ENCODE measurements at regions not wholly inside any gene's neighbourhood (a gene's known extent, or its start where the extent isn't known, plus 50 kb on each side); places are given as distances from the start of the nearest gene placed in this dataset.
A peak's percentile ranks its signal among the peaks of the same experiment; 100 is the strongest.

DNA sequence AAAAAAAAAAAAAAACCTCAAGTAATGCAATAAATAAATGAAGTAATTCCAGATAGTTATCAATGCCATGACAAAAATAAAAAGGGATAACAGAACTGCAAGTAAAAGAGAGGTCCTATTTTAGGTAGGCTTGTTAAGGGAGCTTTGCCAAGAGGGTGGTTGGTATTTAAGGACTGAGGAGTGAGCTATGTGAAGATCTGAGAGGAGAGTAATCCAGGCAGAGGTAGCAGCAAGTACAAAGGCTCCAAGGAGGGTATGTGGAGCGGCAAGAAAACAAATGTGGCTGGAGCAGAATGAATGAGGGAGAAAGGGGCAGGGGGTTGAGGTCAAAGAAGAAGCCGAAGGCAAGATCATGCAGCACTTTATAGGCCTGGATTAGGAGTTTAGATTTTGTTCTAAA, 59.9 kb upstream of the CDC42BPA start:
- ChIA-PET CTCF (interaction anchor here (1.7 kb wide), 1 partner anchor 8 kb away, joined by 6 read pairs; no protein-coding TSS in a partner anchor), POLR2A (no interaction called here)
- TF ChIP-seq ZNF501 (tag by site-specific recombination; IDR thresholded peaks at IDR 0.05): no peak
- no peak for TF ChIP-seq ZNF837 (tag by site-specific recombination; IDR thresholded peaks at IDR 0.05)
- TF ChIP-seq, protein P1, sequence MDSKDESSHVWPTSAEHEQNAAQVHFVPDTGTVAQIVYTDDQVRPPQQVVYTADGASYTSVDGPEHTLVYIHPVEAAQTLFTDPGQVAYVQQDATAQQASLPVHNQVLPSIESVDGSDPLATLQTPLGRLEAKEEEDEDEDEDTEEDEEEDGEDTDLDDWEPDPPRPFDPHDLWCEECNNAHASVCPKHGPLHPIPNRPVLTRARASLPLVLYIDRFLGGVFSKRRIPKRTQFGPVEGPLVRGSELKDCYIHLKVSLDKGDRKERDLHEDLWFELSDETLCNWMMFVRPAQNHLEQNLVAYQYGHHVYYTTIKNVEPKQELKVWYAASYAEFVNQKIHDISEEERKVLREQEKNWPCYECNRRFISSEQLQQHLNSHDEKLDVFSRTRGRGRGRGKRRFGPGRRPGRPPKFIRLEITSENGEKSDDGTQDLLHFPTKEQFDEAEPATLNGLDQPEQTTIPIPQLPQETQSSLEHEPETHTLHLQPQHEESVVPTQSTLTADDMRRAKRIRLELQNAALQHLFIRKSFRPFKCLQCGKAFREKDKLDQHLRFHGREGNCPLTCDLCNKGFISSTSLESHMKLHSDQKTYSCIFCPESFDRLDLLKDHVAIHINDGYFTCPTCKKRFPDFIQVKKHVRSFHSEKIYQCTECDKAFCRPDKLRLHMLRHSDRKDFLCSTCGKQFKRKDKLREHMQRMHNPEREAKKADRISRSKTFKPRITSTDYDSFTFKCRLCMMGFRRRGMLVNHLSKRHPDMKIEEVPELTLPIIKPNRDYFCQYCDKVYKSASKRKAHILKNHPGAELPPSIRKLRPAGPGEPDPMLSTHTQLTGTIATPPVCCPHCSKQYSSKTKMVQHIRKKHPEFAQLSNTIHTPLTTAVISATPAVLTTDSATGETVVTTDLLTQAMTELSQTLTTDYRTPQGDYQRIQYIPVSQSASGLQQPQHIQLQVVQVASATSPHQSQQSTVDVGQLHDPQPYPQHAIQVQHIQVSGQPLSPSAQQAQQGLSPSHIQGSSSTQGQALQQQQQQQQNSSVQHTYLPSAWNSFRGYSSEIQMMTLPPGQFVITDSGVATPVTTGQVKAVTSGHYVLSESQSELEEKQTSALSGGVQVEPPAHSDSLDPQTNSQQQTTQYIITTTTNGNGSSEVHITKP (tag by site-specific recombination; IDR thresholded peaks at IDR 0.05): no peak
- TF ChIP-seq, protein P2, sequence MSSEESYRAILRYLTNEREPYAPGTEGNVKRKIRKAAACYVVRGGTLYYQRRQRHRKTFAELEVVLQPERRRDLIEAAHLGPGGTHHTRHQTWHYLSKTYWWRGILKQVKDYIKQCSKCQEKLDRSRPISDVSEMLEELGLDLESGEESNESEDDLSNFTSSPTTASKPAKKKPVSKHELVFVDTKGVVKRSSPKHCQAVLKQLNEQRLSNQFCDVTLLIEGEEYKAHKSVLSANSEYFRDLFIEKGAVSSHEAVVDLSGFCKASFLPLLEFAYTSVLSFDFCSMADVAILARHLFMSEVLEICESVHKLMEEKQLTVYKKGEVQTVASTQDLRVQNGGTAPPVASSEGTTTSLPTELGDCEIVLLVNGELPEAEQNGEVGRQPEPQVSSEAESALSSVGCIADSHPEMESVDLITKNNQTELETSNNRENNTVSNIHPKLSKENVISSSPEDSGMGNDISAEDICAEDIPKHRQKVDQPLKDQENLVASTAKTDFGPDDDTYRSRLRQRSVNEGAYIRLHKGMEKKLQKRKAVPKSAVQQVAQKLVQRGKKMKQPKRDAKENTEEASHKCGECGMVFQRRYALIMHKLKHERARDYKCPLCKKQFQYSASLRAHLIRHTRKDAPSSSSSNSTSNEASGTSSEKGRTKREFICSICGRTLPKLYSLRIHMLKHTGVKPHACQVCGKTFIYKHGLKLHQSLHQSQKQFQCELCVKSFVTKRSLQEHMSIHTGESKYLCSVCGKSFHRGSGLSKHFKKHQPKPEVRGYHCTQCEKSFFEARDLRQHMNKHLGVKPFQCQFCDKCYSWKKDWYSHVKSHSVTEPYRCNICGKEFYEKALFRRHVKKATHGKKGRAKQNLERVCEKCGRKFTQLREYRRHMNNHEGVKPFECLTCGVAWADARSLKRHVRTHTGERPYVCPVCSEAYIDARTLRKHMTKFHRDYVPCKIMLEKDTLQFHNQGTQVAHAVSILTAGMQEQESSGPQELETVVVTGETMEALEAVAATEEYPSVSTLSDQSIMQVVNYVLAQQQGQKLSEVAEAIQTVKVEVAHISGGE (tag by site-specific recombination; conservative IDR thresholded peaks at IDR 0.05; ENCODE audit: low read depth): no peak
- no peak for TF ChIP-seq ZNF555 (tag by site-specific recombination; conservative IDR thresholded peaks at IDR 0.05)
- no peak for TF ChIP-seq ZNF426 (tag by site-specific recombination; IDR thresholded peaks at IDR 0.05)
- no peak for TF ChIP-seq ZFP37 (tag by site-specific recombination; IDR thresholded peaks at IDR 0.05)
- TF ChIP-seq, protein P3, sequence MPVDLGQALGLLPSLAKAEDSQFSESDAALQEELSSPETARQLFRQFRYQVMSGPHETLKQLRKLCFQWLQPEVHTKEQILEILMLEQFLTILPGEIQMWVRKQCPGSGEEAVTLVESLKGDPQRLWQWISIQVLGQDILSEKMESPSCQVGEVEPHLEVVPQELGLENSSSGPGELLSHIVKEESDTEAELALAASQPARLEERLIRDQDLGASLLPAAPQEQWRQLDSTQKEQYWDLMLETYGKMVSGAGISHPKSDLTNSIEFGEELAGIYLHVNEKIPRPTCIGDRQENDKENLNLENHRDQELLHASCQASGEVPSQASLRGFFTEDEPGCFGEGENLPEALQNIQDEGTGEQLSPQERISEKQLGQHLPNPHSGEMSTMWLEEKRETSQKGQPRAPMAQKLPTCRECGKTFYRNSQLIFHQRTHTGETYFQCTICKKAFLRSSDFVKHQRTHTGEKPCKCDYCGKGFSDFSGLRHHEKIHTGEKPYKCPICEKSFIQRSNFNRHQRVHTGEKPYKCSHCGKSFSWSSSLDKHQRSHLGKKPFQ (tag by site-specific recombination; IDR thresholded peaks at IDR 0.05): no peak
- no peak for TF ChIP-seq SP3 (tag by site-specific recombination; IDR thresholded peaks at IDR 0.05)
- TF ChIP-seq, protein P4, sequence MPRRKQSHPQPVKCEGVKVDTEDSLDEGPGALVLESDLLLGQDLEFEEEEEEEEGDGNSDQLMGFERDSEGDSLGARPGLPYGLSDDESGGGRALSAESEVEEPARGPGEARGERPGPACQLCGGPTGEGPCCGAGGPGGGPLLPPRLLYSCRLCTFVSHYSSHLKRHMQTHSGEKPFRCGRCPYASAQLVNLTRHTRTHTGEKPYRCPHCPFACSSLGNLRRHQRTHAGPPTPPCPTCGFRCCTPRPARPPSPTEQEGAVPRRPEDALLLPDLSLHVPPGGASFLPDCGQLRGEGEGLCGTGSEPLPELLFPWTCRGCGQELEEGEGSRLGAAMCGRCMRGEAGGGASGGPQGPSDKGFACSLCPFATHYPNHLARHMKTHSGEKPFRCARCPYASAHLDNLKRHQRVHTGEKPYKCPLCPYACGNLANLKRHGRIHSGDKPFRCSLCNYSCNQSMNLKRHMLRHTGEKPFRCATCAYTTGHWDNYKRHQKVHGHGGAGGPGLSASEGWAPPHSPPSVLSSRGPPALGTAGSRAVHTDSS (tag by site-specific recombination; IDR thresholded peaks at IDR 0.05): no peak
- no peak for TF ChIP-seq ZNF169 (tag by site-specific recombination; IDR thresholded peaks at IDR 0.05)
- no peak for TF ChIP-seq SP2 (tag by site-specific recombination; IDR thresholded peaks at IDR 0.05)
- Histone ChIP-seq H3K9me3 (ENCODE audit: control insufficient read depth, insufficient read depth, low read depth, low read length) (no peaks in the 10 kb centered on the region), H3K4me3 (ENCODE audit: low read depth, low read length) (no peak overlapping the region), H3K4me1 (ENCODE audit: control insufficient read depth, insufficient read depth, low read length) (no peaks in the 10 kb centered on the region), H3K27ac (ENCODE audit: extremely low read depth, low read depth, low read length) (no peak overlapping the region), H3K36me3 (ENCODE audit: control insufficient read depth in 2 of 2, insufficient read depth in 1 of 2, low read length in 2 of 2) (no peaks in the 10 kb centered on the region)

DNA sequence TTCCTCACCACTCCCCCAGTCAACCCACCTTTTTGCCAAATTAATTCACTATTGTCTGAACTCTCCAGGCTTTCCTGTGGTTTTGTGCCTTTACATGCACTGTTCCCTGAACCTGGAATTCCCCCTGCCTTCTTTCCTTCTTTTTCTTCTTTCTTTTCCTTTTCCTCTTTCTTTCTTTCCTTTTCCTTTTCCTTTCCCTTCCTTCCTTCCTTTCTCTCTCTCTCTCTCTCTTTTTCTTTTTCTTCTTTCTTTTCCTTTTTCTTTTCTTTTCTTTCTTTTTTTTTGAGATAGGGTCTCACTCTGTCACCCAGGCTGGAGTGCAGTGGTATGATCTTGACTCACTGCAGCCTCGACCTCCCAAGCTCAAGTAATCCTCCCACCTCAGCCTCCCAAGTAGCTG, 56.6 kb upstream of the CDC42BPA start:
- POLR2A ChIA-PET: no interaction called here

More for the DNA sequence above, 56.6 kb upstream of the CDC42BPA start:
- no peak overlapping the region for H3K4me3 ChIP-seq (ENCODE audit: low read depth, low read length)
- no peaks in the 10 kb centered on the region for H3K36me3 ChIP-seq (ENCODE audit: control insufficient read depth in 2 of 2, insufficient read depth in 1 of 2, low read length in 2 of 2)
- H3K4me1 ChIP-seq (ENCODE audit: control insufficient read depth, insufficient read depth, low read length): peaks cover 25% of the 10 kb centered on the region
- CTCF ChIA-PET: interaction anchor here (0.6 kb wide), 1 partner anchor 734 kb away, joined by 3 read pairs; no protein-coding TSS in a partner anchor
- TF ChIP-seq ZNF366 (tag by site-specific recombination; conservative IDR thresholded peaks at IDR 0.05): peak; percentile 48; the same call in 1 of the 2 replicates
- TF ChIP-seq, protein P5, sequence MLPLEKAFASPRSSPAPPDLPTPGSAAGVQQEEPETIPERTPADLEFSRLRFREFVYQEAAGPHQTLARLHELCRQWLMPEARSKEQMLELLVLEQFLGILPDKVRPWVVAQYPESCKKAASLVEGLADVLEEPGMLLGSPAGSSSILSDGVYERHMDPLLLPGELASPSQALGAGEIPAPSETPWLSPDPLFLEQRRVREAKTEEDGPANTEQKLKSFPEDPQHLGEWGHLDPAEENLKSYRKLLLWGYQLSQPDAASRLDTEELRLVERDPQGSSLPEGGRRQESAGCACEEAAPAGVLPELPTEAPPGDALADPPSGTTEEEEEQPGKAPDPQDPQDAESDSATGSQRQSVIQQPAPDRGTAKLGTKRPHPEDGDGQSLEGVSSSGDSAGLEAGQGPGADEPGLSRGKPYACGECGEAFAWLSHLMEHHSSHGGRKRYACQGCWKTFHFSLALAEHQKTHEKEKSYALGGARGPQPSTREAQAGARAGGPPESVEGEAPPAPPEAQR (tag by site-specific recombination; IDR thresholded peaks at IDR 0.05): 0 out of 2 replicates have a peak, but pooled peaks have one; percentile 26
- TF ChIP-seq PRDM1 (tag by site-specific recombination; IDR thresholded peaks at IDR 0.05): peak; percentile 95
- TF ChIP-seq ZSCAN16 (tag by site-specific recombination; IDR thresholded peaks at IDR 0.05): no peak
- no peak overlapping the region for H3K27ac ChIP-seq (ENCODE audit: extremely low read depth, low read depth, low read length)
- H3K9me3 ChIP-seq (ENCODE audit: control insufficient read depth, insufficient read depth, low read depth, low read length): no peaks in the 10 kb centered on the region
